Ascending aorta (tissue), 2 donors: ENCODE measurements at regions not wholly inside any gene's neighbourhood (a gene's known extent, or its start where the extent isn't known, plus 50 kb on each side); places are given as distances from the start of the nearest gene placed in this dataset.

Experiments
- DNase-seq, 2 donors: peaks; one replicate each; pipeline ENCODE4 v3.0.0-alpha.2; 2019; ENCODE audit warnings: low spot score in 2 of 2
- H3K27ac ChIP-seq, 2 donors: fragments of 200-600 bp; sonication (generic); one replicate each; pipeline ENCODE4 v1.5.1; 2016 to 2017; ENCODE audit warnings: mild to moderate bottlenecking in 1 of 2
- H3K27me3 ChIP-seq: fragments of 200-600 bp; sonication (generic); one replicate; pipeline ENCODE4 v1.5.1; 2017
- H3K36me3 ChIP-seq, 2 donors: fragments of 200-600 bp; sonication (generic); one replicate each; pipeline ENCODE4 v1.5.1; 2016
- H3K4me1 ChIP-seq, 2 donors: fragments of 200-600 bp; sonication (generic); one replicate each; pipeline ENCODE4 v1.5.1; 2016 to 2017; ENCODE audit warnings: mild to moderate bottlenecking in 1 of 2
- H3K4me3 ChIP-seq, 2 donors: fragments of 200-600 bp; sonication (generic); one replicate each; pipeline ENCODE4 v1.5.1; 2016 to 2017; ENCODE audit warnings: mild to moderate bottlenecking in 1 of 2
- H3K9me3 ChIP-seq, 2 donors: fragments of 200-600 bp; sonication (generic); one replicate each; pipeline ENCODE4 v1.5.1; 2016
- CTCF ChIP-seq, 3 experiments: fragments of 200-600 bp in 2 of 3; fragments of 450-650 bp in 1 of 3; sonication (generic) in 2 of 3; IDR thresholded peaks; one replicate each; pipeline ENCODE4 v1.5.1; 2016 to 2019; ENCODE audit warnings: antibody characterized with exemption in 3 of 3, mild to moderate bottlenecking in 1 of 3, moderate library complexity in 1 of 3
- intact Hi-C: fragments of 100-400 bp; cut with DNase I; formaldehyde crosslinking; loops from one replicate; pipeline ENCODE4 v1.15.1; 2023

- no peaks in the 10 kb centered on the region for H3K4me1 ChIP-seq
- no peak for TF ChIP-seq CTCF (IDR thresholded peaks at IDR 0.05)
- no peak overlapping the region for H3K27ac ChIP-seq
- DNase-seq, result no peak
- peaks cover 0 to 5% of the 10 kb centered on the region in 2 donors for H3K9me3 ChIP-seq
- intact Hi-C loops, result no loop called here
- no peaks in the 10 kb centered on the region for H3K36me3 ChIP-seq
- no peak overlapping the region for H3K4me3 ChIP-seq
- no peaks in the 10 kb centered on the region for H3K27me3 ChIP-seq
Observed at GRCh38 chr14:53462931-53463778, 310.0 kb upstream of the DDHD1 start.

- Histone ChIP-seq H3K9me3 (peaks cover 0 to 5% of the 10 kb centered on the region in 2 donors), H3K27me3 (no peaks in the 10 kb centered on the region), H3K4me3 (no peak overlapping the region), H3K36me3 (no peaks in the 10 kb centered on the region), H3K4me1 (no peaks in the 10 kb centered on the region), H3K27ac (no peak overlapping the region)
- no peak for DNase-seq
- no peak for TF ChIP-seq CTCF (IDR thresholded peaks at IDR 0.05)
- intact Hi-C loops, result no loop called here
Observed at GRCh38 chr14:53461858-53462257, 308.7 kb upstream of the DDHD1 start.

- no peak for DNase-seq
- Histone ChIP-seq H3K27me3 (no peaks in the 10 kb centered on the region), H3K4me1 (no peaks in the 10 kb centered on the region), H3K9me3 (peaks cover 0 to 5% of the 10 kb centered on the region in 2 donors), H3K27ac (no peak overlapping the region), H3K36me3 (no peaks in the 10 kb centered on the region), H3K4me3 (no peak overlapping the region)
- intact Hi-C loops, result no loop called here
- TF ChIP-seq CTCF (IDR thresholded peaks at IDR 0.05), result no peak
Observed at GRCh38 chr14:53460544-53460943, 307.4 kb upstream of the DDHD1 start.

GRCh38 chr14:53458368-53458814 lies 305.3 kb upstream of the DDHD1 start:
- intact Hi-C loops, result no loop called here
- no peak for TF ChIP-seq CTCF (IDR thresholded peaks at IDR 0.05)

GRCh38 chr14:53456931-53457330 lies 303.8 kb upstream of the DDHD1 start:
- TF ChIP-seq CTCF (IDR thresholded peaks at IDR 0.05), result no peak
- no peaks in the 10 kb centered on the region for H3K27me3 ChIP-seq
- intact Hi-C loops, result no loop called here
- H3K27ac ChIP-seq, result no peak overlapping the region
- no peaks in the 10 kb centered on the region for H3K36me3 ChIP-seq
- no peaks in the 10 kb centered on the region for H3K9me3 ChIP-seq
- DNase-seq, result no peak
- H3K4me3 ChIP-seq, result no peak overlapping the region
- H3K4me1 ChIP-seq, result no peaks in the 10 kb centered on the region

More at GRCh38 chr14:53458368-53458814, 305.3 kb upstream of the DDHD1 start:
- Histone ChIP-seq H3K9me3 (no peaks in the 10 kb centered on the region), H3K36me3 (no peaks in the 10 kb centered on the region), H3K27ac (no peak overlapping the region), H3K4me3 (no peak overlapping the region), H3K27me3 (no peaks in the 10 kb centered on the region), H3K4me1 (no peaks in the 10 kb centered on the region)
- DNase-seq, result no peak
